ENCODE measurements at regions not wholly inside any gene's neighbourhood (a gene's known extent, or its start where the extent isn't known, plus 50 kb on each side); places are given as distances from the start of the nearest gene placed in this dataset.
"Not testable (repeated sequence)": the region's sequence is repeated elsewhere in the genome, so short reads cannot be mapped to it uniquely, and the experiment has no call there.

DNA sequence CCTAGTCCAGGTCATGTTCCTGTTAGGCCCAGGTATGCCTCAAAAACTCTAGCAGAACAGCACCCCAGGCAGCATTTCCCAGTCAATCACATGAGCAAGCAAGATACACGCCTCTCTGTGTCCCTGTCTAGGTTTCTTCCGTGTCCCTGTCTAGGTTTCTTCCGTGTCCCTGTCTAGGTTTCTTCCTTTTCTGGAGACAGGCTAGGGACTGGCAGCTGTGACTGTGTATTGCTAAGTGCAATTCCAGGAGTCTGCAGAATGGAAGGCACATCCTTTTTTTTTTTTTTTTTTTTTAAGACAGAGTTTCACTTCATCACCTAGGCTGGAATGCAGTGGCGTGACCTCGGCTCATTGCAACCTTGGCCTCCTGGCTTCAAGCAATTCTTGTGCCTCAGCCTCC is 77.6 kb downstream of the SETD4 start:
- DNase-seq (ENCODE audit: low read depth) = no peak

- DNase-seq (ENCODE audit: low read depth) = no peak
Observed at GRCh38 chr21:35981514-35982070, 78.7 kb downstream of the SETD4 start.

GRCh38 chr21:35980821-35981220 is 79.5 kb downstream of the SETD4 start:
- no peak for DNase-seq (ENCODE audit: low read depth)

DNA sequence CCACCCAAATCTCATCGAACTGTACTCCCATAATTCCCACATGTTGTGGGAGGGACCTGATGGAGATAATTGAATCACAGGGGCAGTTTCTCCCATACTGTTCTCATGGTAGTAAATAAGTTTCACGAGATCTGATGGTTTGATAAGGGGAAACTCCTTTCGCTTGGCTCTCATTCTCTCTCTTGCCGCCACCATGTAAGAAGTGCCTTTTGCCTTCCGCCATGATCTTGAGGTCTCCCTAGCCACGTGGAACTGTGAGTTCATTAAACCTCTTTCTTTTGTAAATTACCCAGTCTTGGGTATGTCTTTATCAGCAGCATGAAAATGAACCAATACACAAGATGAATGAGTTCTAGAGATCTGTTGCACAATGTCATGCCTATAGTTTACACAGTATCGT is 82.5 kb downstream of the SETD4 start:
- not testable (repeated sequence) for DNase-seq (ENCODE audit: low read depth)

- no peak for DNase-seq (ENCODE audit: low read depth)
Observed at GRCh38 chr21:35976929-35977328, 83.4 kb downstream of the SETD4 start.

- no peak for DNase-seq (ENCODE audit: low read depth)
Observed at GRCh38 chr21:35976481-35976880, 83.8 kb downstream of the SETD4 start.

GRCh38 chr21:35974775-35975174 is 85.6 kb downstream of the SETD4 start:
- DNase-seq (ENCODE audit: low read depth) = peak; percentile 0

GRCh38 chr21:35971824-35972223 is 88.5 kb downstream of the SETD4 start:
- no peak for DNase-seq (ENCODE audit: low read depth)

- no peak for DNase-seq (ENCODE audit: low read depth)
Observed at GRCh38 chr21:35969281-35969680, 91.0 kb downstream of the SETD4 start.

- no peak for DNase-seq (ENCODE audit: low read depth)
Observed at GRCh38 chr21:35968564-35968963, 91.8 kb downstream of the SETD4 start.

- no peak for DNase-seq (ENCODE audit: low read depth)
Observed at GRCh38 chr21:35965699-35966098, 94.6 kb downstream of the SETD4 start.

DNA sequence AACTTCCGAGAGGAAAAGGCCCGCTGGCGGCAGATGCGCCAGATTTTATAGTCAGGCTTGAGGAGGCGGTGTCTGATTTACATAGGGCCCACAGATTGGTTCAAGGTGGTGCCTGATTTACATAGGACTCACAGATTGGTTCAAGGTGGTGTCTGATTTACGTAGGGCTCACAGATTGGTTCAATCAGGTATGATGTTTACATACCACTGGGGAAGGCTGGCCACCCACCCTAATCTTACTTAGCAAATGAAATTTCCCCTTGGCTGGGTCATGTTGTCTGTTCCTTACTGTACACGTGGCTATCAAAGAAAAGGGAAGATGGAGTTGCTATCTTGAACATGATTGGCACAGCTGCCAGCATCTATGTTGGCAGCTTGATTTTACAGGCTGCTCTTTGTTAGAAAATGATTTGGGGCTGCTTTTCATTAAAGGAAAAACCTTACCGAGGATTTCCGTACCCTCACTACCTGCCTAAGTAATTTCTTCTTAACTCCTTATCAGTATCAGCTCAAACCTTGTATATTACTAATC is 96.3 kb downstream of the SETD4 start:
- DNase-seq (ENCODE audit: low read depth) = no peak

GRCh38 chr21:35962917-35963316 is 97.4 kb downstream of the SETD4 start:
- DNase-seq (ENCODE audit: low read depth) = no peak

GRCh38 chr21:35954066-35954465 is 106.3 kb downstream of the SETD4 start:
- no peak for DNase-seq (ENCODE audit: low read depth)

DNA sequence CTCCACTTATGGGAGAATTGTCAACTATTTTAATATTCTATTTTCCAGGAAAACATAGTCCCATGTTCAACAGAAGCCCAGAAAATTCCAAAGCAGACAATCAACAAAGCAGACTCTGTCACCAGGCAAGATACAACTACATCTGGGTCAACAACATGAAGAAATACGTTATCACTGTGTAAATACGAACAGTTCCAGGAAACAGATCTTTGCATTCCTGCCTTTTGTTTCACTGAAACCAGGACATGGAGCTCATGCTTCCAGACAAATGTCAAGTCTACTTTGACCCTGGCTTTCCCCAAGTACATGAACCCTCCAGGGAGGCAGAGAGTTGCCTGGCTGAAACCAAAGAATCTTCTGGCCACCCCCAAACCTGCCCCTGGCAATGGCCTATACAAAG is 106.7 kb downstream of the SETD4 start:
- DNase-seq (ENCODE audit: low read depth) = no peak

GRCh38 chr21:35952651-35953340 is 107.5 kb downstream of the SETD4 start:
- no peak for DNase-seq (ENCODE audit: low read depth)

GRCh38 chr21:35948982-35949381 is 111.3 kb downstream of the SETD4 start:
- DNase-seq (ENCODE audit: low read depth) = no peak

- no peak for DNase-seq (ENCODE audit: low read depth)
Observed at GRCh38 chr21:35945089-35945671, 115.1 kb downstream of the SETD4 start.

DNA sequence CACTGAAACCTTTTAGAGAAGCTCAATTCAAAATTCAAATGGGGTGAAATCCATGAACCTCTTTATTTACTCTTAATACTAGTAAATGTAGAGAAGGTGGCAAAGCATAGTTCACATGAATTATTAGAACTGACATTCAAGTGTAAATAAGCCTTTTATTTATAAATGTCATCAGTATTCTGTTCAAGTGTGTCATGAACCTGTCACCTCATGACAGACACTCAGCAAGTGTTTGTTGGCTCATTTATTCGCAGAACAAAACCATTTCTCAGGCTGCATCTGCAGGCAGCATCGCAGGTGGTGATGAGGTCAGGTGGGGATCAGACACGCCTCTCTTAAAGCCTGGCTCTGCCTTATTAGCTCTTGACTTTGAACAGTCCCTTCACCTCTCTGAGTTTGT is 116.6 kb downstream of the SETD4 start:
- no peak for DNase-seq (ENCODE audit: low read depth)

- no peak for DNase-seq (ENCODE audit: low read depth)
Observed at GRCh38 chr21:35942211-35943144, 117.8 kb downstream of the SETD4 start.

DNA sequence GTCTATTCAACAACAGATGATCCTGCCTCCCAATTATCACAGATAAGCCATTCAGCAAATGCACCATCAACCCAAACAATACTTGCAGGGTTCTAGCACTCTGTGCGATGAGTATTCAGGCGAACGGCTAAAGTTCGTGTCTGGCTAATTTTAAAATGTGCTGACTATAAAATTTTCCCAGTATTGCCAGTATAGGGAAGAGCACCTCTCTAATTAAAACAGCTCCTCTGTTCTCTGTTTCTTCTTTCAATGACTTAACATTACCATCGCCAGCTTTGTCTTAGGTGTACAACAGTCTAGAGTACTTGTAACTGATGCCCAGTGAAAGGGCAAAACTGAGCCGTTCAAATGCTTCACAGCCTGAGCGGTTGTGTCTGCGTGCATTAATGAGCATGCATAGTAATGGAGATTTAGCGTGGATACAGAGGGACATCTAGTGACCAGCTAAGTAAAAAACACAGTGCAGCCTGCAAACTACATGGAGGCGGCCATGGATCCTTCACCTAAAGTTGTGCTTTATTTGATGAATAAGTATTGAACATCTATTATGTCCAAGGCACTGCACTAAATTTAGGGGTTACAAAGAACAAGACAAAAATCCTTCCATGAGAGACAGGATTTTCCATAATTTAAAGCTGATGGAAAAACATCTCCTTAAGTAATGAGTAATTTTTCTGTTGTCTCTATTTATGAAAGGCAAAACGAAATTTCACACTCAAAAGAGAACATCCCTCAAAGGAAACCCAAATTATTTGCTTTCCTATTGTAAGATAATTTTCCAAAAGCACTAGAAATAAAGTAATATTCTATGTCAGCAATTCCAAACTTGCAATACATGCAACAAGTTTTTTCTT is 120.0 kb downstream of the SETD4 start:
- DNase-seq (ENCODE audit: low read depth) = peak; percentile 48
